Heart right ventricle (tissue), 16 donors: ENCODE measurements at regions not wholly inside any gene's neighbourhood (a gene's known extent, or its start where the extent isn't known, plus 50 kb on each side); places are given as distances from the start of the nearest gene placed in this dataset.
A peak's percentile ranks its signal among the peaks of the same experiment; 100 is the strongest.

Experiments used
- ATAC-seq, 8 donors: fragments of 200-7000 bp; cut with Tn5 transposase; one replicate each; pipeline ENCODE4 v1.9.1; 2020; ENCODE audit warnings: mild to moderate bottlenecking in 8 of 8, moderate library complexity in 8 of 8, moderate number of reproducible peaks in 1 of 8
- DNase-seq, 2 donors: peaks; one replicate each; pipeline ENCODE4 v3.0.0-alpha.2; 2020
- H3K27ac ChIP-seq, 10 donors: fragments of 200-600 bp; sonication (generic) in 2 of 10; one replicate each; pipeline versions ENCODE4 v1.5.0 to v1.8.0; 2020 to 2022; ENCODE audit warnings: mild to moderate bottlenecking in 3 of 10
- H3K27me3 ChIP-seq, 7 donors: fragments of 200-600 bp; one replicate each; pipeline ENCODE4 v1.8.0; 2021 to 2022; ENCODE audit warnings: mild to moderate bottlenecking in 2 of 7
- H3K36me3 ChIP-seq, 9 donors: fragments of 200-600 bp; sonication (generic) in 1 of 9; one replicate each; pipeline versions ENCODE4 v1.5.0 to v1.8.0; 2020 to 2022; ENCODE audit warnings: mild to moderate bottlenecking in 2 of 9
- H3K4me1 ChIP-seq, 9 donors: fragments of 200-600 bp; sonication (generic) in 1 of 9; one replicate each; pipeline versions ENCODE4 v1.5.0 to v1.8.0; 2020 to 2022; ENCODE audit warnings: mild to moderate bottlenecking in 4 of 9
- H3K4me3 ChIP-seq, 10 donors: fragments of 200-600 bp; sonication (generic) in 2 of 10; one replicate each; pipeline versions ENCODE4 v1.5.0 to v1.8.0; 2020 to 2022; ENCODE audit warnings: mild to moderate bottlenecking in 7 of 10, moderate library complexity in 2 of 10
- H3K9me3 ChIP-seq, 11 donors: fragments of 200-600 bp in 10 of 11; sonication (generic) in 2 of 11; one replicate each; pipeline versions ENCODE4 v1.5.0 to v1.8.0; 2013 to 2022; ENCODE audit warnings: mild to moderate bottlenecking in 2 of 11, control low read depth in 1 of 11, moderate library complexity in 1 of 11
- CTCF ChIP-seq, 9 donors: fragments of 200-600 bp; sonication (generic) in 2 of 9; IDR thresholded peaks; one replicate each; pipeline versions ENCODE4 v1.5.0 to v1.8.0; 2021 to 2022; ENCODE audit warnings: antibody characterized with exemption in 9 of 9, mild to moderate bottlenecking in 5 of 9, moderate library complexity in 1 of 9
- WGBS, 2 donors: extraction: QIAGEN DNeasy Blood & Tissue Kit; methylation state at CpG; one replicate each; pipeline ENCODE4 v1.1.7; 2013; ENCODE audit warnings: inconsistent platforms in 1 of 2; 5-methylcytosine and 5-hydroxymethylcytosine counted together
- intact Hi-C, 10 donors: fragments of 100-400 bp; cut with DNase I; formaldehyde crosslinking; loops; one replicate each; pipeline versions ENCODE4 v1.11.1 to v1.14.2; 2022
- donor health status: Arrhythmogenic right ventricular cardiomyopathy.
- donor health status: ischemic (EF 13 %, LVEDD 7.1; RV severe dilation, severe dysfunction).
- donor health status: healthy with polysubstance abuse.
- donor health status: DM: no; HTN: yes; CAD: no.
- donor health status: DM: no; HTN: no; CAD: no.
- donor health status: ischemic (EF 25% LVEDD 6.9; RV normal size, moderate dysfunction).
- donor health status: ischemic (EF 25% LVEDD 5.7; RV mildly dilated, moderate dysfunction).
- donor health status: healthy.
- donor health status: DM: yes; HTN: yes; CAD: no.
- donor health status: Ischemic cardiomyopathy.
- donor health status: ischemic (EF 35%, LVEDD 5.7; RV mildly dilated, moderate dysfunction).
- donor health status: nonischemic (EF 11% LVEDD 7.7; RV severe dilation, severe dysfunction).
- donor health status: DM: yes; HTN: yes; CAD: no.
- donor health status: PGD.
- donor health status: ischemic (EF 29% LVEDD 5.4; RV normal size, mild dysfunction).
- donor health status: nonischemic (EF 23%, LVEDD 6.1; RV moderate dilation, normal function).

DNA sequence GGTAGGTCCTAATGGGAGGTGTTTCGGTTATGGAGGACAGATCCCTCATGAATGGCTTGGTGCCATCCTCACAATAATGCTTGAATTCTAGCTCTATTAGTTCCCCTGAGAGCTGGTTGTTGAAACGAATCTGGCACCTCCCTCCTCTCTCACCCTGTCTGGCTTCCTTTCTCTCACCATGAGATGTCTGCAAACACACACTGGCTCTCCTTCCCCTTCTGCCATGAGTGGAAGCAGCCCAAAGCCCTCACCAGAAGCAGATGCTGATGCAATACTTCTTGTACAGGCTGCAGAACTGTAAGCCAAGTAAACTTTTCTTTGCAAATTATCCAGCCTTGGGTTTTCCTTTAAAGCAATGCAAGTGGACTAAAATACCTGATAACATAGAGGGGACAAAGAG, 86.6 kb downstream of the RND3 start:
- WGBS, 2 donors = 60 to 63% methylated on average over 2 of the region's 2 CpGs
- no peak overlapping the region for H3K27ac ChIP-seq
- ATAC-seq (peak in 2 of 8 donors; percentile 34 to 45), DNase-seq (no peak)
- H3K9me3 ChIP-seq = no peaks in the 10 kb centered on the region
- intact Hi-C loops = loop anchor here in 2 of 10 donors (5.0 to 10.0 kb wide), 2 partner anchors 654 to 831 kb away; no protein-coding TSS in a partner anchor
- TF ChIP-seq CTCF (IDR thresholded peaks at IDR 0.05) = no peak
- no peaks in the 10 kb centered on the region for H3K27me3 ChIP-seq
- no peak overlapping the region for H3K4me3 ChIP-seq
- H3K4me1 ChIP-seq = no peaks in the 10 kb centered on the region
- no peaks in the 10 kb centered on the region for H3K36me3 ChIP-seq

- ATAC-seq (no peak), DNase-seq (no peak)
- no peak for TF ChIP-seq CTCF (IDR thresholded peaks at IDR 0.05)
- H3K27ac ChIP-seq = no peak overlapping the region
- 78 to 80% methylated on average over 4 of the region's 4 CpGs for WGBS, 2 donors
- no peaks in the 10 kb centered on the region for H3K36me3 ChIP-seq
- peaks cover 0 to 2% (median 0%) of the 10 kb centered on the region in 11 donors for H3K9me3 ChIP-seq
- no peak overlapping the region for H3K4me3 ChIP-seq
- H3K4me1 ChIP-seq = no peaks in the 10 kb centered on the region
- intact Hi-C loops = no loop called here
- H3K27me3 ChIP-seq = no peaks in the 10 kb centered on the region
These were observed 94.9 kb downstream of the RND3 start for GRCh38 chr2:150392614-150393013.

DNA sequence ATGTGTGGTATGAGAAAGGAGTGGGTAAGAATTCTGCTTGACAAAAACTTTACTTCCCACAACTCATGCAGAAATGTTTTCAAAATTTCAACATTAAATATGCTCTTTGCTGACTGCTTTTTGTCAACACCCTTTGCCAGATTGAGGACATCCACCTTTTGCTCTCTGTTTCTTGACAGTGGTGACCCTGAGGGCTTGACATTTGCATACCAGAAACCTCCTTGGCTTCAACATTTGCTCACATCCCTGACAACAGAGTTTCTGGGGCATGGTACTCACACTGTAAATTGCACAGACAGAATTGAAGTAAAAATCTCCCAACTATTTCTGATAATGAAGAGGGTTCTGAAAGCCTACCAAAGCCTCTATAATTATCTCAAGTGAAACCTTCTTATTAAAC, 95.7 kb downstream of the RND3 start:
- Histone ChIP-seq H3K4me1 (no peaks in the 10 kb centered on the region), H3K27ac (no peak overlapping the region), H3K4me3 (no peak overlapping the region), H3K27me3 (no peaks in the 10 kb centered on the region), H3K9me3 (peaks cover 0 to 2% (median 0%) of the 10 kb centered on the region in 11 donors), H3K36me3 (no peaks in the 10 kb centered on the region)
- DNase-seq = no peak
- ATAC-seq = no peak
- intact Hi-C loops = no loop called here
- TF ChIP-seq CTCF (IDR thresholded peaks at IDR 0.05) = no peak

GRCh38 chr2:150389447-150389846, 98.0 kb downstream of the RND3 start:
- intact Hi-C loops = no loop called here
- Histone ChIP-seq H3K27ac (no peak overlapping the region), H3K36me3 (no peaks in the 10 kb centered on the region), H3K4me3 (no peak overlapping the region), H3K27me3 (no peaks in the 10 kb centered on the region), H3K9me3 (peaks cover 0 to 23% (median 12%) of the 10 kb centered on the region in 11 donors), H3K4me1 (no peaks in the 10 kb centered on the region)
- TF ChIP-seq CTCF (IDR thresholded peaks at IDR 0.05) = no peak
- WGBS, 2 donors = 70 to 84% methylated on average over 2 of the region's 2 CpGs
- ATAC-seq (no peak), DNase-seq (no peak)

DNA sequence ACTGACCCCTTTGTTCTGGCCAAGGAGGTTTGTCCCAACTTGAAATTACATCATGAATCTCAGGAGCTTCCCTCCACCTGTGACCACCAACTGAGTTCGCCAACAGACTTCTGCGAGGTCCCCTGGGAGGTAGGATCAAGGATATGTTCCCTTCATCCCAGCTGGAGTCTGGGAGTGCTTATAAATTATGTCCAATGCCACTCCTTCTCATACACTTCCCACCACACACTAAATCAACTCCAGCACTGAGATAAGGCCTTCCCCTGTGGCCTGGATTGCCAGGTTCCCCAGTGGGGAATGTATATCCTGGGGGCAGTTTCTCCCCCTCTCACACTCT, 99.2 kb downstream of the RND3 start:
- DNase-seq = no peak
- WGBS, 2 donors = 87 to 94% methylated on average over 2 of the region's 2 CpGs
- ATAC-seq = no peak
- Histone ChIP-seq H3K27ac (no peak overlapping the region), H3K4me3 (no peak overlapping the region), H3K27me3 (no peaks in the 10 kb centered on the region), H3K4me1 (no peaks in the 10 kb centered on the region), H3K36me3 (no peaks in the 10 kb centered on the region), H3K9me3 (peaks cover 0 to 28% (median 12%) of the 10 kb centered on the region in 11 donors)
- intact Hi-C loops = no loop called here
- TF ChIP-seq CTCF (IDR thresholded peaks at IDR 0.05) = no peak
